IMR-90 (cell line): ENCODE measurements at regions not wholly inside any gene's neighbourhood (a gene's known extent, or its start where the extent isn't known, plus 50 kb on each side); places are given as distances from the start of the nearest gene placed in this dataset.

ENCODE experiments used
- ATAC-seq: fragments of 200-7000 bp; cut with Tn5 transposase; 2 replicates; pipeline ENCODE4 v1.9.1; 2020; ENCODE audit warnings: low read depth, mild to moderate bottlenecking, moderate library complexity
- BruUV-seq: library from RNA; stranded (reverse); fragments of 400-500 nt; replicated peaks from 2 replicates; lab custom pipeline; 2021; lab: Mats Ljungman, UMichigan
- CTCF ChIA-PET: fragments of 300-600 bp; formaldehyde crosslinking; extraction: SDS; loops from one replicate; lab custom pipeline; 2021; ENCODE audit warnings: antibody characterized with exemption; lab: Yijun Ruan, JAX
- POLR2A ChIA-PET: fragments of 300-600 bp; sonication (Branson Sonifier 250); formaldehyde crosslinking; loops from one replicate; lab custom pipeline; 2022; ENCODE audit warnings: antibody characterized with exemption; ENCODE audit not compliant: unreplicated experiment; lab: Charles Lee
- DNase-seq: peaks from one replicate; pipeline ENCODE4 v3.0.0; 2013
- H2AFZ ChIP-seq: replicated peaks from 2 replicates; pipeline ENCODE3; 2013; ENCODE audit warnings: low read length, mild to moderate bottlenecking; ENCODE audit not compliant: poor library complexity
- H2AK5ac ChIP-seq: 2 replicates; pipeline ENCODE4 v1.6.1; 2013; ENCODE audit warnings: low read depth, low read length, inconsistent platforms
- H2AK9ac ChIP-seq: replicated peaks from 2 replicates; pipeline ENCODE3; 2013; ENCODE audit warnings: mild to moderate bottlenecking, low read depth, low read length, moderate library complexity; ENCODE audit not compliant: poor library complexity
- H2BK120ac ChIP-seq: 2 replicates; pipeline ENCODE4 v1.6.1; 2013; ENCODE audit warnings: low read depth, low read length, inconsistent platforms
- H2BK15ac ChIP-seq: 3 replicates; pipeline ENCODE4 v1.6.1; 2013; ENCODE audit warnings: low read depth, low read length, inconsistent platforms
- H2BK20ac ChIP-seq: 2 replicates; pipeline ENCODE4 v1.6.1; 2013; ENCODE audit warnings: low read depth, mild to moderate bottlenecking, inconsistent platforms, low read length, moderate library complexity
- H2BK5ac ChIP-seq: 2 replicates; pipeline ENCODE4 v1.6.1; 2013; ENCODE audit warnings: mild to moderate bottlenecking, low read depth, low read length, inconsistent platforms; ENCODE audit not compliant: poor library complexity, severe bottlenecking
- H3K14ac ChIP-seq: replicated peaks from 2 replicates; pipeline ENCODE4 v1.6.1; 2013; ENCODE audit warnings: low read depth, low read length, inconsistent platforms
- H3K18ac ChIP-seq: 2 replicates; pipeline ENCODE4 v1.6.1; 2013; ENCODE audit warnings: low read depth, low read length, control low read depth
- H3K23ac ChIP-seq: 2 replicates; pipeline ENCODE4 v1.6.1; 2013; ENCODE audit warnings: low read depth, low read length, inconsistent platforms
- H3K27ac ChIP-seq: 2 replicates; pipeline ENCODE4 v1.5.1; 2013; ENCODE audit warnings: mild to moderate bottlenecking, control low read depth, low read length; ENCODE audit not compliant: insufficient read depth
- H3K27me3 ChIP-seq: 2 replicates; pipeline ENCODE4 v1.6.1; 2013; ENCODE audit warnings: low read length; ENCODE audit not compliant: control insufficient read depth, insufficient read depth
- H3K36me3 ChIP-seq: 2 replicates; pipeline ENCODE4 v1.6.1; 2013; ENCODE audit warnings: low read length, mixed read lengths; ENCODE audit not compliant: control insufficient read depth, insufficient read depth
- H3K4ac ChIP-seq: 2 replicates; pipeline ENCODE4 v1.6.1; 2013; ENCODE audit warnings: low read depth, low read length, inconsistent platforms
- H3K4me1 ChIP-seq: 2 replicates; pipeline ENCODE4 v1.6.1; 2013; ENCODE audit warnings: low read length, mixed read lengths; ENCODE audit not compliant: control insufficient read depth, insufficient read depth
- H3K4me2 ChIP-seq: 2 replicates; pipeline ENCODE4 v1.6.1; 2013; ENCODE audit warnings: low read depth, mild to moderate bottlenecking, control low read depth, low read length, moderate library complexity
- H3K4me3 ChIP-seq: 2 replicates; pipeline ENCODE4 v1.5.1; 2013; ENCODE audit warnings: low read depth, mild to moderate bottlenecking, control low read depth, low read length, moderate library complexity; ENCODE audit not compliant: insufficient read depth
- H3K56ac ChIP-seq: 2 replicates; pipeline ENCODE4 v1.6.1; 2013; ENCODE audit warnings: low read length, inconsistent platforms; ENCODE audit not compliant: insufficient read depth; ENCODE audit errors: extremely low read depth
- H3K79me1 ChIP-seq, 2 experiments: 2 replicates each; pipeline ENCODE4 v1.6.1; 2013; ENCODE audit warnings: low read length in 2 of 2, inconsistent platforms in 1 of 2, low read depth in 1 of 2
- H3K9ac ChIP-seq: 2 replicates; pipeline ENCODE4 v1.6.1; 2013; ENCODE audit warnings: low read depth, low read length, control low read depth
- H3K9me1 ChIP-seq: 2 replicates; pipeline ENCODE4 v1.6.1; 2013; ENCODE audit warnings: low read length, inconsistent platforms; ENCODE audit not compliant: insufficient read depth
- H3K9me3 ChIP-seq: 2 replicates; pipeline ENCODE4 v1.6.1; 2013; ENCODE audit warnings: low read length; ENCODE audit not compliant: control insufficient read depth, insufficient read depth
- H4K20me1 ChIP-seq: 2 replicates; pipeline ENCODE4 v1.6.1; 2013; ENCODE audit warnings: low read length, inconsistent platforms; ENCODE audit not compliant: insufficient read depth
- H4K5ac ChIP-seq: 2 replicates; pipeline ENCODE4 v1.6.1; 2013; ENCODE audit warnings: mild to moderate bottlenecking, low read depth, low read length, control low read depth
- H4K8ac ChIP-seq, 2 experiments: 2 replicates each; pipeline ENCODE4 v1.6.1; 2013; ENCODE audit warnings: low read depth in 2 of 2, low read length in 2 of 2, control low read depth in 1 of 2, inconsistent platforms in 1 of 2
- H4K91ac ChIP-seq: 2 replicates; pipeline ENCODE4 v1.6.1; 2013; ENCODE audit warnings: low read depth, low read length, inconsistent platforms; ENCODE audit not compliant: insufficient read depth
- FOS ChIP-seq: fragments of 150-350 bp; IDR thresholded peaks from 2 replicates; pipeline ENCODE4 v1.6.1; 2016; ENCODE audit warnings: low read depth, low read length
- NFE2L2 ChIP-seq: fragments of 150-350 bp; IDR thresholded peaks from 2 replicates; pipeline ENCODE4 v1.6.1; 2016; ENCODE audit warnings: low read depth, mild to moderate bottlenecking, low read length
- WGBS, 2 experiments: methylation state at CpG; one replicate each; pipeline versions ENCODE4 v1.1.5 to v1.1.7; 2013; ENCODE audit warnings: missing lambda C conversion rate in 2 of 2; ENCODE audit not compliant: insufficient read length in 1 of 2; ENCODE audit errors: extremely low coverage in 2 of 2; 5-methylcytosine and 5-hydroxymethylcytosine counted together
- dilution Hi-C: fragments of 300-500 bp; cut with HindIII; formaldehyde crosslinking; loops from one replicate; pipeline ENCODE4 v1.14.3; 2018; ENCODE audit warnings: low sequenced_read_pairs; ENCODE audit not compliant: unreplicated experiment
- in situ Hi-C: fragments of 300-500 bp; cut with MboI; formaldehyde crosslinking; loops from 3 replicates; pipeline ENCODE4 v1.14.3; 2019; ENCODE audit warnings: low sequenced_read_pairs, inconsistent platforms, mixed read lengths
- intact Hi-C: fragments of 100-400 bp; cut with micrococcal nuclease; formaldehyde crosslinking; loops from 2 replicates; pipeline ENCODE4 v1.10.0; 2022

- Histone ChIP-seq H3K14ac (no peak overlapping the region), H2AFZ (no peak overlapping the region), H3K18ac (no peak overlapping the region), H3K4me1 (no peaks in the 10 kb centered on the region), H3K4me3 (no peak overlapping the region), H2BK20ac (no peak overlapping the region), H2AK5ac (no peak overlapping the region), H3K56ac (no peak overlapping the region), H3K27me3 (no peaks in the 10 kb centered on the region), H3K23ac (no peak overlapping the region), H3K79me1 (no peaks in the 10 kb centered on the region), H2BK5ac (no peak overlapping the region), H2AK9ac (no peak overlapping the region), H3K27ac (no peak overlapping the region), H2BK15ac (no peak overlapping the region), H3K9me3 (no peaks in the 10 kb centered on the region), H3K36me3 (no peaks in the 10 kb centered on the region), H2BK120ac (no peak overlapping the region), H3K4ac (no peak overlapping the region), H4K5ac (no peak overlapping the region), H3K4me2 (no peak overlapping the region), H3K9ac (no peak overlapping the region), H4K8ac (no peak overlapping the region), H4K20me1 (no peaks in the 10 kb centered on the region), H4K91ac (no peak overlapping the region), H3K9me1 (no peaks in the 10 kb centered on the region)
- ATAC-seq (no peak), DNase-seq (no peak)
- ChIA-PET POLR2A (no interaction called here), CTCF (no interaction called here)
- in situ Hi-C loops, result no loop called here
- intact Hi-C loops, result no loop called here
- 50% methylated on average over 1 of the region's 3 CpGs; no CpG with 5 or more reads in 1 of the 2 experiments for WGBS, 2 experiments
- dilution Hi-C loops, result no loop called here
- no peak for TF ChIP-seq FOS
- TF ChIP-seq NFE2L2, result no peak
- no TSS peak for BruUV-seq
Observed at GRCh38 chr1:42057800-42058199, 95.4 kb upstream of the GUCA2B start.
